Astrocyte of the cerebellum (primary cell): ENCODE measurements at regions not wholly inside any gene's neighbourhood (a gene's known extent, or its start where the extent isn't known, plus 50 kb on each side); places are given as distances from the start of the nearest gene placed in this dataset.
A peak's percentile ranks its signal among the peaks of the same experiment; 100 is the strongest.

Source experiments
- DNase-seq: peaks from one replicate; pipeline ENCODE4 v3.0.0-alpha.2; 2011; ENCODE audit warnings: low read depth
- H3K4me3 ChIP-seq: 2 replicates; pipeline ENCODE4 v1.5.1; 2011; ENCODE audit warnings: mild to moderate bottlenecking, low read depth, low read length, moderate library complexity
- CTCF ChIP-seq: IDR thresholded peaks from 2 replicates; pipeline ENCODE4 v1.5.1; 2012; ENCODE audit warnings: low read length, low read depth, moderate library complexity, mild to moderate bottlenecking; ENCODE audit errors: missing control alignments
- in situ Hi-C: cut with HindIII; loops from 2 replicates; pipeline ENCODE4 v1.10.0; 2017; ENCODE audit warnings: low sequenced_read_pairs

DNA sequence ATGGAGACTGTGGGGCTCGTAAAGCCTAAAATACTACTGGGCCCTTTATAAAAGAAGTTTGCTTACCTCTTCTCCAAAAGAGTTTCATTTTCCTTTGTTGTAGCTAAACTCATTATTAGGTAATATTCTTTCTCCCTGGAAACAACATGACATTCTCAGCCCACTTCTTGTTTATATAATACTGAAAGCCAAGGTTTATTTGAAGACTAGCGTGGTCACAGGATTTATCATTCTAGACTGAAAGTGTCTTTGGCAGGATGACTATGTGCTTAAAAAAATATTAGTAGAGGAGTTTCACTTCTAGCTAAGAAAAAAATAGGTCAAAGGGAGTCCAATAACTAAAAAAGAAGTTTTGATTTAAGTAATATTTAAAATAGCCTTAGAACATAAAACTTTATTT is 1085.2 kb upstream of the CADM2 start:
- in situ Hi-C loops = no loop called here
- TF ChIP-seq CTCF = no peak
- DNase-seq = peak; percentile 9
- H3K4me3 ChIP-seq = no peak overlapping the region

DNA sequence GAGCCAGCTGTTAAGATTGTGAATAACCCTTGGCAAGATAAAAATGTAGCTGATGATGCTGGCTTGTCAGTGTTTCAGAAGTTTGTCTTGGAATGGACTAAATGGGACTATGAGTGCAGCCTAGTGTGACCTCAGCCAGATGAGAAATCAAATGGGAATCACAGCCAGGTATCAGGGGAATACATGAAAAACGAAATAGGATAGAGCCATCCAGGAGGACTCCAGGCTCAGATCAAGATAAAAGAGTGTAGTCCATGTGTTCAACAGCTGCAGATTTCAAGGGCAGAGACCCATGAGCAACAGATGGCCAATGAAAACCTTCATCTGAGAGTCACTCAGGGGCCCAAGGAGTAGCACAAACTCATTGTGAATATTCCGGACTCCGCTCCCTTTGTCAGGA is 1080.9 kb upstream of the CADM2 start:
- in situ Hi-C loops = no loop called here
- TF ChIP-seq CTCF = no peak

DNA sequence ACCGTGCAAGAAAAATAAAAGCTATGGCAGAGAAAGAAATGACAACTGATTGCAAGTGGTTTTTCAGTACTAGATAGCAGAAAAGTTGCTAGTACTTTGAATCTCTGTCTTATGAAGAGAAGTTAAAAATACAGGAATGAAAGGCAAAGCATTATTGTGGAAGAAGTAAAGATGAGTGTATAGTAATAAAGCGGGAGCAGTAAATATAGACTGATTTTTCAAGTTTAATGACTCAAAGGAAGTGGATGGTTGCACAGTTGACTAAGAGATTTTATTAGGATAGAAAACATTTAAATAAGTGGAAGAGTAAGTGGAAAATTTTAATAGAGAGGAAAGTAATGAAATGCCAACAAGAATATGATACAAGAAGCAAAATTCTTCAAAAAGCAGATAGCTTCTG is 1076.1 kb upstream of the CADM2 start:
- no peak for DNase-seq
- in situ Hi-C loops = no loop called here
- no peak overlapping the region for H3K4me3 ChIP-seq
- no peak for TF ChIP-seq CTCF

More for the DNA sequence above, 1080.9 kb upstream of the CADM2 start:
- no peak overlapping the region for H3K4me3 ChIP-seq
- DNase-seq = no peak

DNA sequence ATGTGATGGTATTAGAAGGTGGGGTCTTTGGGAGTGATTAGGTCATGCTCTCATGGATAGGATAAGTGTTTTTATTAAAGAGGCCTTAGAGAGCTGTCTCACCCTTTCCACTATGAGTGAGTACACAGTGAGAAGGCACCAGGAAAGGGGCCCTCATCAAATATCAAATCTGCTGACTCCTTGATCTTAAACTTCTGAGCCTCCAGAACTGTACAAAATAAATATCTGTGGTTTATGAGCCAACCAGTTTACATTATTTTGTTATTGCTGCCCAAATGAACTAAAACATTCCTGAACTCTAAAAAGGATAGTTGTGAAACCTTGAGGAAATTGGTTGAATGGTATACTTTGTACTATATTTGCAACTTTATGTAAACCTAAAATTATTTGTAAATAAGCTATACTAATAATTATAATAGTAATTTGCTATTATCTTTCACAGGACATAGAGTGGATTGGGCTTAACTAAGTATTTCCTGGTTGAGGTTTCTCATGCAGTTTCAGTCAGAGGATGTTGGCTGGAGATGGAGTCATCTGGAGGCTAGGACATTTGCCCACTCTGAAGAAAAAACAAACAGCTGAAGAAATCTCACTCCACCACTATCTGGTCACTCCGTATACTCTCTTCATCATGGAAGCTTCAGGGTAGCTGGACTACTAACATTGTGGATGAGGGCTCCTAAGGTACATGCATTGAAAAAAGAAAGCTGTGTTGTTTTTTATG is 1068.6 kb upstream of the CADM2 start:
- no peak for TF ChIP-seq CTCF
- peak; percentile 36 for DNase-seq
- in situ Hi-C loops = no loop called here
- no peak overlapping the region for H3K4me3 ChIP-seq

- DNase-seq = no peak
- in situ Hi-C loops = no loop called here
- TF ChIP-seq CTCF = no peak
- H3K4me3 ChIP-seq = no peak overlapping the region
These were observed 1068.0 kb upstream of the CADM2 start for GRCh38 chr3:83890763-83891135.

- DNase-seq = no peak
- no peak for TF ChIP-seq CTCF
- in situ Hi-C loops = no loop called here
- H3K4me3 ChIP-seq = no peak overlapping the region
These were observed 1064.6 kb upstream of the CADM2 start for GRCh38 chr3:83894223-83894622.

GRCh38 chr3:83895892-83896291 is 1062.9 kb upstream of the CADM2 start:
- no peak for DNase-seq
- in situ Hi-C loops = no loop called here
- no peak overlapping the region for H3K4me3 ChIP-seq
- TF ChIP-seq CTCF = no peak
